ENCODE measurements at regions not wholly inside any gene's neighbourhood (a gene's known extent, or its start where the extent isn't known, plus 50 kb on each side); places are given as distances from the start of the nearest gene placed in this dataset.

DNA sequence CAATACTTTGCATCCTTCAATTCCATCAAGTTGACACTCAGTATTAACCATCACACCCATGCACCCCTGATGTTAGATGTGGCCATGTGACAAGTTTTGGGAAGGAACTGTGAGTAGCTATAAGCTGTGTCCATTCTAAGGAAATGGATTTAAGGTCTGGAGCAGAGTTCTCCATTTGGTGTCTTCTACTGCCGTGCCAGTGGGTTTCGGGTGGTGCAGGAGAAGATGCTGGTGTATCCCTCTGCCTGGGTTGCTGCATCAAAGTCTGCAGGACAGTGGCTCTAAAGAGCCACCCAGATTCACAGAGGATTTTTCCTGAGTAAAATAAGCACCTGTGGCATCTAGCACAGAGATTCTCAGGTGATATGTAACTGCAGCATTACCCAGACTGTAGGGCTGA is 105.7 kb upstream of the IRS2 start (continued):
- TF ChIP-seq, protein P1, sequence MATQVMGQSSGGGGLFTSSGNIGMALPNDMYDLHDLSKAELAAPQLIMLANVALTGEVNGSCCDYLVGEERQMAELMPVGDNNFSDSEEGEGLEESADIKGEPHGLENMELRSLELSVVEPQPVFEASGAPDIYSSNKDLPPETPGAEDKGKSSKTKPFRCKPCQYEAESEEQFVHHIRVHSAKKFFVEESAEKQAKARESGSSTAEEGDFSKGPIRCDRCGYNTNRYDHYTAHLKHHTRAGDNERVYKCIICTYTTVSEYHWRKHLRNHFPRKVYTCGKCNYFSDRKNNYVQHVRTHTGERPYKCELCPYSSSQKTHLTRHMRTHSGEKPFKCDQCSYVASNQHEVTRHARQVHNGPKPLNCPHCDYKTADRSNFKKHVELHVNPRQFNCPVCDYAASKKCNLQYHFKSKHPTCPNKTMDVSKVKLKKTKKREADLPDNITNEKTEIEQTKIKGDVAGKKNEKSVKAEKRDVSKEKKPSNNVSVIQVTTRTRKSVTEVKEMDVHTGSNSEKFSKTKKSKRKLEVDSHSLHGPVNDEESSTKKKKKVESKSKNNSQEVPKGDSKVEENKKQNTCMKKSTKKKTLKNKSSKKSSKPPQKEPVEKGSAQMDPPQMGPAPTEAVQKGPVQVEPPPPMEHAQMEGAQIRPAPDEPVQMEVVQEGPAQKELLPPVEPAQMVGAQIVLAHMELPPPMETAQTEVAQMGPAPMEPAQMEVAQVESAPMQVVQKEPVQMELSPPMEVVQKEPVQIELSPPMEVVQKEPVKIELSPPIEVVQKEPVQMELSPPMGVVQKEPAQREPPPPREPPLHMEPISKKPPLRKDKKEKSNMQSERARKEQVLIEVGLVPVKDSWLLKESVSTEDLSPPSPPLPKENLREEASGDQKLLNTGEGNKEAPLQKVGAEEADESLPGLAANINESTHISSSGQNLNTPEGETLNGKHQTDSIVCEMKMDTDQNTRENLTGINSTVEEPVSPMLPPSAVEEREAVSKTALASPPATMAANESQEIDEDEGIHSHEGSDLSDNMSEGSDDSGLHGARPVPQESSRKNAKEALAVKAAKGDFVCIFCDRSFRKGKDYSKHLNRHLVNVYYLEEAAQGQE (IDR thresholded peaks at IDR 0.05; ENCODE audit: unreplicated experiment) = no peak
- no peak for TF ChIP-seq NANOG (IDR thresholded peaks at IDR 0.05; ENCODE audit: borderline replicate concordance)
- no peak for TF ChIP-seq CREB1 (CRISPR knock-in tag; IDR thresholded peaks at IDR 0.05; ENCODE audit: low read depth)
- TF ChIP-seq ZNF114 (CRISPR knock-in tag; IDR thresholded peaks at IDR 0.05) = no peak
- TF ChIP-seq EZH2phosphoT487 (IDR thresholded peaks at IDR 0.05; ENCODE audit: unreplicated experiment) = no peak
- no peak for TF ChIP-seq ZNF331 (CRISPR knock-in tag; IDR thresholded peaks at IDR 0.05; ENCODE audit: low read depth)
- TF ChIP-seq STAT1 (IDR thresholded peaks at IDR 0.05; ENCODE audit: unreplicated experiment) = no peak

DNA sequence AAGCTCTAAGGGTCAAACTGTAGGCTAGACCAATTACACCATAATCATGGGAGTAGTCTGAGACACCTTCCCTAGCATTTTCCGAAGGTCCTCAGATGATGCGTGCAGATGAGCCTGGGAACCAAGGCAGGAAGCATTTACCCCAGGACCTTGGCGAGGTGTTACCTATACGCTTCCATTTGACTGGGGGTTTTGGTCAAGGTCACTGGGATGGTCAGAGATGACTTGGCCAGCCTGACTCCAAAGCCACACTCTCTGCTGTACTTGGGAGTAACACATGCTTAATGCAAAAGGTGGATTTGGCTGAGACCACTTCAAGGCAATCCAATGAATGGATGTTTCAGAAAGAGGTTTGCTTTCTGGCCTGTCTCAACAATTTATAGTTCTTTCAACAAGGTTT is 98.9 kb upstream of the IRS2 start:
- Mint-ChIP-seq H3K36me3 (ENCODE audit: low read depth) (no peaks in the 10 kb centered on the region), H3K4me1 (no peaks in the 10 kb centered on the region), H3K4me3 (no peak overlapping the region), H3K27me3 (ENCODE audit: insufficient read depth, low read depth, poor library complexity) (peaks cover 4% of the 10 kb centered on the region), H3K27ac (no peak overlapping the region), H3K9me3 (peaks cover 9% of the 10 kb centered on the region; the same call in 2 of the 3 replicates)
- Histone ChIP-seq H2AFZ (no peak overlapping the region), H3K4me3 (no peak overlapping the region), H3K79me2 (replicated peaks; ENCODE audit: insufficient read depth) (no peaks in the 10 kb centered on the region), H4K20me1 (replicated peaks; ENCODE audit: insufficient read depth) (no peaks in the 10 kb centered on the region), H3K4me1 (ENCODE audit: insufficient read depth) (no peaks in the 10 kb centered on the region), H3F3A (replicated peaks; ENCODE audit: low read depth) (no peaks in the 10 kb centered on the region), H3K36me3 (ENCODE audit: insufficient read depth) (no peaks in the 10 kb centered on the region), H3K9me2 (ENCODE audit: insufficient read depth) (0 out of 2 replicates have a peak, but pooled peaks cover 6% of the 10 kb centered on the region), H3K4me2 (no peak overlapping the region), H3K27me3 (ENCODE audit: insufficient read depth) (no peaks in the 10 kb centered on the region), H3K27ac (ENCODE audit: low read depth) (no peak overlapping the region)
- ATAC-seq (no peak), DNase-seq (ENCODE audit: low spot score) (no peak)
- no peak for TF ChIP-seq JUNB (IDR thresholded peaks at IDR 0.05; ENCODE audit: unreplicated experiment)
- TF ChIP-seq, protein P2, sequence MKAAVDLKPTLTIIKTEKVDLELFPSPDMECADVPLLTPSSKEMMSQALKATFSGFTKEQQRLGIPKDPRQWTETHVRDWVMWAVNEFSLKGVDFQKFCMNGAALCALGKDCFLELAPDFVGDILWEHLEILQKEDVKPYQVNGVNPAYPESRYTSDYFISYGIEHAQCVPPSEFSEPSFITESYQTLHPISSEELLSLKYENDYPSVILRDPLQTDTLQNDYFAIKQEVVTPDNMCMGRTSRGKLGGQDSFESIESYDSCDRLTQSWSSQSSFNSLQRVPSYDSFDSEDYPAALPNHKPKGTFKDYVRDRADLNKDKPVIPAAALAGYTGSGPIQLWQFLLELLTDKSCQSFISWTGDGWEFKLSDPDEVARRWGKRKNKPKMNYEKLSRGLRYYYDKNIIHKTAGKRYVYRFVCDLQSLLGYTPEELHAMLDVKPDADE (IDR thresholded peaks at IDR 0.05) = no peak
- TF ChIP-seq, protein P1 (IDR thresholded peaks at IDR 0.05; ENCODE audit: unreplicated experiment) = no peak
- TF ChIP-seq NANOG (IDR thresholded peaks at IDR 0.05; ENCODE audit: borderline replicate concordance) = no peak
- no peak for TF ChIP-seq ZNF331 (CRISPR knock-in tag; IDR thresholded peaks at IDR 0.05; ENCODE audit: low read depth)
- TF ChIP-seq, protein P3, sequence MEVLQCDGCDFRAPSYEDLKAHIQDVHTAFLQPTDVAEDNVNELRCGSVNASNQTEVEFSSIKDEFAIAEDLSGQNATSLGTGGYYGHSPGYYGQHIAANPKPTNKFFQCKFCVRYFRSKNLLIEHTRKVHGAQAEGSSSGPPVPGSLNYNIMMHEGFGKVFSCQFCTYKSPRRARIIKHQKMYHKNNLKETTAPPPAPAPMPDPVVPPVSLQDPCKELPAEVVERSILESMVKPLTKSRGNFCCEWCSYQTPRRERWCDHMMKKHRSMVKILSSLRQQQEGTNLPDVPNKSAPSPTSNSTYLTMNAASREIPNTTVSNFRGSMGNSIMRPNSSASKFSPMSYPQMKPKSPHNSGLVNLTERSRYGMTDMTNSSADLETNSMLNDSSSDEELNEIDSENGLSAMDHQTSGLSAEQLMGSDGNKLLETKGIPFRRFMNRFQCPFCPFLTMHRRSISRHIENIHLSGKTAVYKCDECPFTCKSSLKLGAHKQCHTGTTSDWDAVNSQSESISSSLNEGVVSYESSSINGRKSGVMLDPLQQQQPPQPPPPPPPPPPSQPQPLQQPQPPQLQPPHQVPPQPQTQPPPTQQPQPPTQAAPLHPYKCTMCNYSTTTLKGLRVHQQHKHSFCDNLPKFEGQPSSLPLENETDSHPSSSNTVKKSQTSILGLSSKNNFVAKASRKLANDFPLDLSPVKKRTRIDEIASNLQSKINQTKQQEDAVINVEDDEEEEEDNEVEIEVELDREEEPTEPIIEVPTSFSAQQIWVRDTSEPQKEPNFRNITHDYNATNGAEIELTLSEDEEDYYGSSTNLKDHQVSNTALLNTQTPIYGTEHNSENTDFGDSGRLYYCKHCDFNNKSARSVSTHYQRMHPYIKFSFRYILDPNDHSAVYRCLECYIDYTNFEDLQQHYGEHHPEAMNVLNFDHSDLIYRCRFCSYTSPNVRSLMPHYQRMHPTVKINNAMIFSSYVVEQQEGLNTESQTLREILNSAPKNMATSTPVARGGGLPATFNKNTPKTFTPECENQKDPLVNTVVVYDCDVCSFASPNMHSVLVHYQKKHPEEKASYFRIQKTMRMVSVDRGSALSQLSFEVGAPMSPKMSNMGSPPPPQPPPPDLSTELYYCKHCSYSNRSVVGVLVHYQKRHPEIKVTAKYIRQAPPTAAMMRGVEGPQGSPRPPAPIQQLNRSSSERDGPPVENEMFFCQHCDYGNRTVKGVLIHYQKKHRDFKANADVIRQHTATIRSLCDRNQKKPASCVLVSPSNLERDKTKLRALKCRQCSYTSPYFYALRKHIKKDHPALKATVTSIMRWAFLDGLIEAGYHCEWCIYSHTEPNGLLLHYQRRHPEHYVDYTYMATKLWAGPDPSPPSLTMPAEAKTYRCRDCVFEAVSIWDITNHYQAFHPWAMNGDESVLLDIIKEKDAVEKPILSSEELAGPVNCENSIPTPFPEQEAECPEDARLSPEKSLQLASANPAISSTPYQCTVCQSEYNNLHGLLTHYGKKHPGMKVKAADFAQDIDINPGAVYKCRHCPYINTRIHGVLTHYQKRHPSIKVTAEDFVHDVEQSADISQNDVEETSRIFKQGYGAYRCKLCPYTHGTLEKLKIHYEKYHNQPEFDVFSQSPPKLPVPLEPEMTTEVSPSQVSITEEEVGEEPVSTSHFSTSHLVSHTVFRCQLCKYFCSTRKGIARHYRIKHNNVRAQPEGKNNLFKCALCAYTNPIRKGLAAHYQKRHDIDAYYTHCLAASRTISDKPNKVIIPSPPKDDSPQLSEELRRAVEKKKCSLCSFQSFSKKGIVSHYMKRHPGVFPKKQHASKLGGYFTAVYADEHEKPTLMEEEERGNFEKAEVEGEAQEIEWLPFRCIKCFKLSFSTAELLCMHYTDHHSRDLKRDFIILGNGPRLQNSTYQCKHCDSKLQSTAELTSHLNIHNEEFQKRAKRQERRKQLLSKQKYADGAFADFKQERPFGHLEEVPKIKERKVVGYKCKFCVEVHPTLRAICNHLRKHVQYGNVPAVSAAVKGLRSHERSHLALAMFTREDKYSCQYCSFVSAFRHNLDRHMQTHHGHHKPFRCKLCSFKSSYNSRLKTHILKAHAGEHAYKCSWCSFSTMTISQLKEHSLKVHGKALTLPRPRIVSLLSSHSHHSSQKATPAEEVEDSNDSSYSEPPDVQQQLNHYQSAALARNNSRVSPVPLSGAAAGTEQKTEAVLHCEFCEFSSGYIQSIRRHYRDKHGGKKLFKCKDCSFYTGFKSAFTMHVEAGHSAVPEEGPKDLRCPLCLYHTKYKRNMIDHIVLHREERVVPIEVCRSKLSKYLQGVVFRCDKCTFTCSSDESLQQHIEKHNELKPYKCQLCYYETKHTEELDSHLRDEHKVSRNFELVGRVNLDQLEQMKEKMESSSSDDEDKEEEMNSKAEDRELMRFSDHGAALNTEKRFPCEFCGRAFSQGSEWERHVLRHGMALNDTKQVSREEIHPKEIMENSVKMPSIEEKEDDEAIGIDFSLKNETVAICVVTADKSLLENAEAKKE (CRISPR knock-in tag; IDR thresholded peaks at IDR 0.05) = no peak
